ENCODE measurements at regions not wholly inside any gene's neighbourhood (a gene's known extent, or its start where the extent isn't known, plus 50 kb on each side); places are given as distances from the start of the nearest gene placed in this dataset.

GRCh38 chr2:56713978-56714377, 530.2 kb downstream of the CCDC85A start:
- peak; percentile 12 for DNase-seq

- peak; percentile 9 for DNase-seq
Measured at GRCh38 chr2:56714400-56714799, 530.6 kb downstream of the CCDC85A start.

- DNase-seq: no peak
Measured at GRCh38 chr2:56715683-56716082, 531.9 kb downstream of the CCDC85A start.

DNA sequence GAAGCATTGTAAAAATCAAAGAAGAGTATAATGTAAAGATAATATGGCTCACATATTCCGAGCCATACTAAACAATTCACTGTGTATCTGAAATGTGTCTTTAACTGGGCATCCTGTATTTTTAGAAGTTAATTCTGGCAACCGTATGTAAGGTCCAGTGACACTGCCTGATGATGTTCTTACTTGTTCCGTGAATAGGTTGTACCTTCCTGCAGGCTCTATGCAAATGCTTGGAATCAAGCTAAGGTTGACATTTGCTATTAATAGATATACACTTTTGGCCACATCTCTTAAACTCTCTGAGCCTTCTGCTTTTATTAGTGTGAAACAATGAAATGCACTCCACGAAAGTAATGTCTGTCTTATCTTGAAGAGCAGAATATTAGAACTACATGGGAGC, 534.6 kb downstream of the CCDC85A start:
- no peak for DNase-seq

- DNase-seq: no peak
Measured at GRCh38 chr2:56729212-56729611, 545.4 kb downstream of the CCDC85A start.

DNA sequence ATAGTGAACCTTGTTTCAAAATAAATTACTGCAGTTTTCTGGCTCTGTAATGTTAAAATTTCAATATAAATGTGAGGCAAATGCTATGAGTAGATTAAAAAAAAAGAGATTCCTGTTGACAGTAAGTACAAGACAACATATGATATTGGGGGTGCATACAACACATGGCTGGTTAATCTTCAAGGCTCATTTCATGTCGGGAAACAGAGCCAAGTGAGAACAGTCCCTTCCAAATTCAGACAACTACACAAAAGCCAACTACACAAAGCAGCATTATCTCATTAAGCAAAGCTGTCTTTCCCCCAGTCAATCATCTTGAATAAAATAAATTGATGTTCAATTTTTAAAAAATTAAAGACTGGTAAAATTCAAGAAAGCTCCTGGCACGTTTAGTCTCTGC, 549.2 kb downstream of the CCDC85A start:
- DNase-seq: no peak

DNA sequence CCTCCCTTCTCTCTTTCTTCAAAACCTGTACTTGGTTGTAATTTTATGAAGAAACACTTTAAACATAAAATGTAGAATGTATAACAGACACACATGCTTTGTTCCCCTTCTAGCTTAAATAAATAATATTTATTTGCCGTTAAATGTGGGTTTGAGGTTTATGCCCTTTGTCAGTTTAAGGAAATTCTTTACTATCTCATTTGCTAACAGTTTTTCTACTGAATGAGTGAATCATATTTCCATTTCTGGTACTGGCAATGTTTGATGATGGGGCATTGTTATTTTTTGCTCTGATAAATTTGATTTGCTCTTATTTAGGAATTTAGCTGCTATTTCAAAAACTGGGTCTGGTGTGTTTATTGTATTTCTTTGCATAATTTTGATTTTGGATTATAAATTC, 555.6 kb downstream of the CCDC85A start:
- peak; percentile 12 for DNase-seq

DNA sequence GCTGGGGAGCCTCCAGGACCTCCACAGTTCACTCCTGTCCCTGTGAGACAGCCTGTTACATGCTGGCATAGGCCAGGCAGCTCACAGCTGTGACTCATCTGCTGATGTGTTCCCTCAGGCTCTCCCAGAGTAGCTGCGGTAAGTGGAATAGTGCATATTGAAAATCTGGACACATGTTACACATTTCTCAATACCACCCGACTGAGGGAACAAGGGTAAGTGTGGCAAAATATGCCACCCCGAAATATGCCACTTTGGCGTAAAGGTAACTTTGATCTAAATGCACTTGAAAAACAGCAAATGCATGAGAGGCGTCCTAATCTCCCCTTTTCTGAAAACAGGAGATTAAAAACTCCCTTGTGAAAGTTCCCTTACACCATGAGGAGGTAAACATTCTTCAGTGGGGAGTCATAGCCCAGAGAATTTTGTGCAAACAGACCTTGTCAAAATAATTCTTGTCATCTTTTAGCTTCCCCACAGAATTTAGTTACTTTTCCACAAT, 557.9 kb downstream of the CCDC85A start:
- DNase-seq: peak; percentile 96

GRCh38 chr2:56743807-56744206, 560.0 kb downstream of the CCDC85A start:
- no peak for DNase-seq

DNA sequence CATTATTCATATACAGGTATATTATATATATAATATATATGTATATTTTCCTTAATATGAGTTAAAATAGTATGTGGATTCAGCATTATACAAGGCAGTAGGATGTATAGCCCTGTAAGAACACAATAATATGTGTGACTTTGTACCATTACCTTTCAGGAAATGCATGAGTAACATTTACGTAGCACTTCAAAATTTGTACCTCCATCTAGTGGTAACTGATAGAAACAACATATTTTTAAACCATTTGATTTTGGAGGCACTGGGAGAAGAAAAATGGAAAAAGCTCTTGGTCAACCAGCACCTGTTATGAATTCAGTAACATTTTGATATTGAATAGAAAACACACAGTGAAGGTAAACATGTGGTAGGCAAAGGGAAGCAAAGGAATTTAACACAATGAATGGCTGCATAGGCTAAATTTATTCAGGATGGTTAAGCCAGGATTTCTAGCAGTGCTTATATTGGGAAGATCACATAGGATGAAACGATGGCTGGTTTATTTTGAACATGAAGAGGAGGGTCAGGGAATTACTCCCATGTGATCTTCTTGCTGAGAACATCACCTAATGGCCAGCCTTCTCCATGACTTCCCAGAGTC, 565.5 kb downstream of the CCDC85A start:
- peak; percentile 43 for DNase-seq

- no peak for DNase-seq
Measured at GRCh38 chr2:56753182-56753581, 569.4 kb downstream of the CCDC85A start.

DNA sequence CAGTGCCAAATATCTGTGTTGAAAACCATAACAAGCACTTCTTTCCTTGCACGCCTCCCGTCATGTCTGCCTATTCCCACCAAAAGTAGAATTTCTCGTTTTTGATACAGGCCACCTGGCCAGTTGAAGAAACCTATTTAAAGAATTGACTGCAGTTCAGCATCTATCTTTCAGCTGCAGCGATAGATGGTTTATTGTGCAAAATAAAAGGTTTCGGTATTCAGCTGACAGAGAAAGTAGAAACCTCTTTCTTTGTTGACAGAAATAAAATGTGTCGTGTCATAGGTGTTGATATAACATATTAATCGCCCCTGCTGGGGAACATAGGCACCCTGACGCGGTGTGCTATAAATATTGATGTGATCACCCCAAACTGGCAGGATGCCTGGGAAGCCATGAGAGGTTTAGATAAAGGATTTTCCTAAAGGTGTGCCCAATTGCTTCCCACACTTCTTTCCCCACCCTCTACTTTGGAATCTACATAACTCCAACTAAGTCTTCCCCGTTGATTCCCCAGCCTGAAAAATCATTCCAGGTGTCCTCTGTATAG, 570.4 kb downstream of the CCDC85A start:
- DNase-seq: no peak

DNA sequence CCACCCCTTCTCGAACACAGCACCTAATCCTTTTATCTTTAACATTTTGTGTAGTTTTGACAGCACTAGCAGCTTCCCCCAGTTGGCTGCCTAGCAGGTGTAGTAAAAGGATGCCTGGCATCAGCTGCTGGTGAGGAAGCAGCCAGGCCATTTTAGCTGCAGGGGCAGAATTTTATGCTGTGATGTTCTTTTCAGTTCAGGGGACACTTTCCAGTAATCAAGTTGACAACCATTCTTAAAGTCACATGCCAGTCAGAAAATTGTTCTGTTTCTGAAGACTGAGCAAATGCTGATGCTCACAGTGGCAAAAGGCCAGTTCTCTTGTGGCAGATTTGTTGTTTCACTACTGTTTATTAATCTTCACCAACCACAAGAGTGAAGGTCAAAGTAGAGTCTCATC, 570.8 kb downstream of the CCDC85A start:
- DNase-seq: no peak

DNA sequence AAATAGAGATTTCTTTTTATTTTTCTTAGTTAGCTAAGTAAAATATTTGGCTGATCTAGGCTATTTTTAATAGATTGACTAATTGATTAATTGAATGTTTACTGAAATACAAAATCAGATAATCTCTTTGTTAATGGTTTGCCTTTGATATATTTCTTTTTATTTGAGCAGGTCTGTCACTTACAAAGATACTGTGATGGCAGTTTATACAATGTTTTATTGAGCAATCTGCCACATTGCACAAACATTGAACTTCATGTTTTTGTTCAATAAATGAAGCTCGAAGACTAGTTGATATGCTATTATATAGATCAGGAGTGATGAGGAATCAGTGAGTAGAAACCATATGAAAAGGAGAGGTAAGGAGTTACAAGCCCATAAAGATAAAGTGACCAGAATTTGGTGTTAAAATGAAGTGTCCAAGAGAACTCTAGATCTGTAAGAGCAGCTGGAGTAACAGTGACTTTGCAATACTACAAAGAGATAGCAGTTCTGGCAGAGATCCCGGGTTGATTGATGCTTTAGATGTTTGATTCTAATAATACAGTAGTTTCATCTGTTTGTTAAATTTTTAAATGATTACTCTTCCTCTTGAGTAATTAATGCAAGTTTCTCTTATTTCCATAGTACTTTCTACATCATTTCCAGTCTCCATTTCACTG, 574.2 kb downstream of the CCDC85A start:
- no peak for DNase-seq

DNA sequence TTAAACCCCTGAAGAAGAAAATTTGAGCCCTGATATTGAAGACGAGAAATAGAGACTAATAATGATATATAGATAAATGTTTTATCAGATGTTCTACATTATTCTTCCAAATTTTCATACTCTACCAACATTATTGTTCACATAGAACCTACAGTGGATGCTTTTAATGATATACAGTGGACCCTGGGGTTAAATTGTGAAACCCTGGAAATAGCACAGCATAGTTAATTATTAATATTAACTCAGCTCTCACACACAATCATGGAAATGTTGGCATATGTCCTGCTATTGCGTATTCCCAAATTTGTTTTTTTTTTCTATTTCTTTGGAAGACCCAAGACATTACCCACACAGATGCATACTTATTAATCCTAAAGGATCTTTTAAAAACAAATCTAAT, 579.9 kb downstream of the CCDC85A start:
- DNase-seq: no peak

DNA sequence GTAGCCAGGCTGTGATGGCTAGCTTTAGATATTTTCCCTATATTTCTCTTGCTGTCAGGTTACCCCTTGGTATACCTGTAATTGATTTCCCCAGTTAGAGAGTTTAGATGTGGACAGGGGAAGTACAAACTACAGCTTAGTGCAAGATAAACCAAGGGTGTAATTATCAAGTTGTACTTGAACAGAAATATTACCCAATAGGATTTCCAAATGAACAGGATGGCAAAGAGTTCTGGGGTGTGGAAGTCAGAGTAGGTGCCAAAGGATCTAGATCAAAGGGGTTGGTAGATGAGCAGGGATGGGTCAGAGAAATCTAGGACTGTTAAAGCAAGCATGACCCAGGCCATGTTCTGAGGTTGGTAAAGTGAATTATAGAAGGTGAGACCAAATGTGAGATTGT, 585.2 kb downstream of the CCDC85A start:
- DNase-seq: no peak

GRCh38 chr2:56770490-56770889, 586.7 kb downstream of the CCDC85A start:
- peak; percentile 74 for DNase-seq

- DNase-seq: no peak
Measured at GRCh38 chr2:56784046-56784445, 600.3 kb downstream of the CCDC85A start.

GRCh38 chr2:56801214-56801613, 617.4 kb downstream of the CCDC85A start:
- DNase-seq: peak; percentile 13

DNA sequence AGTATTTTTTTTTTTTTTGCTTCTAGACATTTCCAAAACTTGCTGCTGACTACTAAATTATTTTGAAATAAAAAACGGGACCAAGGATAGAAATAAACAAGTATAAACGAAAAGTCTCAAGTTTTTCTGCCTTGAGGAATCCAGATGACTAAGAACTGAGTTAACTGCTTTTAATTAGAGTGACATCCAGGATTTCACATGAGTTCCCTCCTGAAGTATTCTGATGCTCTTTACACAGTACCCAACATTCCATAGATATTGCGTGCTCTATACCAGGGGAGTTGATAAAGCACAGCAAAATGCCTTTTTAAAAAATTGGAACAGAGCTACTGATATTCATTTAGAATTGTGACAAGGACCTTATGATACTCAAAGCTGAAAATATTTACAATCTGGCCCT, 618.0 kb downstream of the CCDC85A start:
- peak; percentile 82 for DNase-seq

DNA sequence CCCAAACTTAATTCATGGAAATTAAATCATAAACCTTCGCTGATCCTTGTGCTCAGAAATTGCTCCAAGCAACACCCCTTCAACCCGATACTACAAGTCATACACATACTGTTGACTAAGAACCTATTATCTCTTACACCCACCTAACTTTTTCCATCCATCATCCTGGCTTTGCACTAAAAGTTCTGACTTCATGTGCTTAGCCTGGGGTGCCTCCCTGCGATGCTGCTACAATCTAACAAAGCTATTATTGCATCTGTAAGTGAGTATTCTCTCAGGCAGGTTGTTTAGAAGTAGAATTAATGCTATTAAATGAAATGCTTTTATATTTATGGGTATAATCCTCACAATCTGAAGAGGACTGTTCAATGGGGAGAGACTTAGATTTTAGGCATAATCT, 619.8 kb downstream of the CCDC85A start:
- DNase-seq: no peak

DNA sequence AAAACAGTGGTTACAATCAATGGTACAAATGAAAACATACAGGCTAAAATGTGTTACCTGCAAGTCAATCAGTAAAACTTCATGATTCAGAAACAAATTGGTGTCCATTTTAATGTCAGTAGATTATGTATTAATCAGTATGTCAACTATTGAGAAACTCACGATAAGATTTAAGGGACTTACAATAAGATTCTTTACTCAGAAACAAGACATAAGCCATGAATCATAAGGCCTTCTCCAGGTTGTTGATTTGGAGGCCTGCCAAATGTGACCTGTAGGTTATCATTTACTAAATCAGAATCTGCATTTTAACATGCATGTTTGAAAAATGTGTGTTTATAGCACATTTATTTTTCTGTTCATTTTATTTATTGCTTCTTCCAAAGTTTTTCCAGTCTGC, 623.1 kb downstream of the CCDC85A start:
- no peak for DNase-seq

DNA sequence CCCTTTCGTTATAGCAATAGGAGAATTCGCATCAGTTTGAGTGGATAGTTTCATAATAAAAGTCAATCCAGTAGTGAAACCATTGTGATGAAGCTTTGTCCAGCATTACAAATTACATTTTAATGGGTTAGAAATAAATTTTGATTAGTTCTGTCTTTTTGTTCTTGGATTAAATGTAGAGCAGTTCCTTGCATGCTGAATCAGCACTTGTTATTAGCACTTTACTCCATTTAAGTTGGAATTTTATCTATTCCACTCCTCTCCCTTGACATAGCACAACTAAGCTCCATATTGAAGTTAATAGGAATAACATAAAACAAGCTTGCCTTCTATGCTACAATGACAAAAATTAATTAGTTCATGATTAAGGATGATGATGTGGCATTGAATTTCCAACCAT, 624.1 kb downstream of the CCDC85A start:
- no peak for DNase-seq

GRCh38 chr2:56811401-56811800, 627.6 kb downstream of the CCDC85A start:
- peak; percentile 6 for DNase-seq

GRCh38 chr2:56812432-56812831, 628.6 kb downstream of the CCDC85A start:
- DNase-seq: peak; percentile 39

All from EL (cell line).